ENCODE measurements at regions not wholly inside any gene's neighbourhood (a gene's known extent, or its start where the extent isn't known, plus 50 kb on each side); places are given as distances from the start of the nearest gene placed in this dataset.

DNA sequence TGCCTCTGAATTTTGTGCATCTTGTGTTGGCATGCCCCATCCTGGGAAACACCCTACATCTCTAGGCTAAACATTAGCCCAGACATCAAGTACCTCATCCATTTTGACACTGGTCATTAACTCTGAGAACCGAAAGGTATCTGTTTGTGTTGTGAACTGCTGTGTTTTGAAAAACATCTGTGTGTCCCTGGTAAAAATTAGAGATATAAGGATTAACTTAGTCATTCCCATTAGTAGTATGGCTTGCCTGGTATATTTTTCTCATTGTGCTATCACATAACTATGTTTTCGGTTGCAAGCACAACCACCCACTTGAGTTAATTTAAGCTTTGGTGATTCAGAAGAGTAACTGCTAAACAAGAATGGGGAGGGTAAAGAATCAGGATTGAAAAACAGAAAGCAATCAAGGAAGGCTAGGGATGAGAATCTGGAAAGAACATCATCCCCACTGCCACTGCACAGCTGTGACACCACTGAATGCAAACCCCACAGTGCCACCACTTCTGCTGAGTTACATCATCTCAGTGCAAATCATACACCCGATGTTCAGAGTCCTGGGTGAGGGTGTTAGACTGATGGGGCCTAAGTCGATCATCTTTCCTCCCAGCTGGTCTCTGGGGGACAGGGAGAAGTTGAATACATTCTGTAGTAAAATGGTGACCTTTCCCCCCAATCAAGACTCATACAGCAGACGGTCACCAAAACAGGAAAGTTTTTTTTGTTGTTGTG is 234.0 kb downstream of the EPHA4 start:
- ATAC-seq, result no peak
- H3K4me3 ChIP-seq, result no peak overlapping the region
- no peaks in the 10 kb centered on the region for H3K36me3 ChIP-seq
- in situ Hi-C loops (cut with MboI; ENCODE audit: low sequenced_read_pairs in 4 of 4) (no loop called here), intact Hi-C loops (cut with DNase I; ENCODE audit: low total_unique reads) (no loop called here)
- TF ChIP-seq POLR2A (IDR thresholded peaks at IDR 0.05) (no peak), CTCF (IDR thresholded peaks at IDR 0.05 in 4 of 5, conservative IDR thresholded peaks at IDR 0.05 in 1 of 5) (no peak)
- no peaks in the 10 kb centered on the region for H3K9me3 ChIP-seq
- no peaks in the 10 kb centered on the region for H3K27me3 ChIP-seq
- no peak for DNase-seq
- no peaks in the 10 kb centered on the region for H3K4me1 ChIP-seq
- no peak overlapping the region for H3K27ac ChIP-seq

- ATAC-seq (no peak), DNase-seq (no peak)
- Histone ChIP-seq H3K9me3 (no peaks in the 10 kb centered on the region), H3K27me3 (no peaks in the 10 kb centered on the region), H3K36me3 (no peaks in the 10 kb centered on the region), H3K4me1 (no peaks in the 10 kb centered on the region), H3K27ac (no peak overlapping the region), H3K4me3 (no peak overlapping the region)
- in situ Hi-C loops (cut with MboI; ENCODE audit: low sequenced_read_pairs in 4 of 4) (no loop called here), intact Hi-C loops (cut with DNase I; ENCODE audit: low total_unique reads) (no loop called here)
- TF ChIP-seq POLR2A (IDR thresholded peaks at IDR 0.05) (no peak), CTCF (IDR thresholded peaks at IDR 0.05 in 4 of 5, conservative IDR thresholded peaks at IDR 0.05 in 1 of 5) (no peak)
Observed at GRCh38 chr2:221342388-221342787, 229.7 kb downstream of the EPHA4 start.

- intact Hi-C loops (cut with DNase I; ENCODE audit: low total_unique reads), result no loop called here
- Histone ChIP-seq H3K27ac (no peak overlapping the region), H3K27me3 (no peaks in the 10 kb centered on the region), H3K4me3 (no peak overlapping the region), H3K36me3 (no peaks in the 10 kb centered on the region), H3K4me1 (no peaks in the 10 kb centered on the region), H3K9me3 (no peaks in the 10 kb centered on the region)
- no peak for ATAC-seq
- no peak for TF ChIP-seq CTCF (IDR thresholded peaks at IDR 0.05 in 4 of 5, conservative IDR thresholded peaks at IDR 0.05 in 1 of 5)
- no peak for TF ChIP-seq POLR2A (IDR thresholded peaks at IDR 0.05)
- no peak for DNase-seq
- in situ Hi-C loops (cut with MboI; ENCODE audit: low sequenced_read_pairs in 4 of 4), result no loop called here
Observed at GRCh38 chr2:221343524-221343923, 228.6 kb downstream of the EPHA4 start.

GRCh38 chr2:221345516-221345915 is 226.6 kb downstream of the EPHA4 start:
- TF ChIP-seq POLR2A (IDR thresholded peaks at IDR 0.05), result no peak
- TF ChIP-seq CTCF (IDR thresholded peaks at IDR 0.05 in 4 of 5, conservative IDR thresholded peaks at IDR 0.05 in 1 of 5), result no peak
- DNase-seq, result no peak
- ATAC-seq, result no peak
- Histone ChIP-seq H3K36me3 (no peaks in the 10 kb centered on the region), H3K9me3 (no peaks in the 10 kb centered on the region), H3K27ac (no peak overlapping the region), H3K4me1 (peaks cover 0 to 5% of the 10 kb centered on the region in 2 donors), H3K4me3 (no peak overlapping the region), H3K27me3 (no peaks in the 10 kb centered on the region)
- in situ Hi-C loops (cut with MboI; ENCODE audit: low sequenced_read_pairs in 4 of 4) (no loop called here), intact Hi-C loops (cut with DNase I; ENCODE audit: low total_unique reads) (no loop called here)

GRCh38 chr2:221346411-221346810 is 225.7 kb downstream of the EPHA4 start:
- intact Hi-C loops (cut with DNase I; ENCODE audit: low total_unique reads) (no loop called here), in situ Hi-C loops (cut with MboI; ENCODE audit: low sequenced_read_pairs in 4 of 4) (no loop called here)
- no peaks in the 10 kb centered on the region for H3K9me3 ChIP-seq
- ATAC-seq (no peak), DNase-seq (no peak)
- H3K27me3 ChIP-seq, result no peaks in the 10 kb centered on the region
- no peak overlapping the region for H3K27ac ChIP-seq
- no peaks in the 10 kb centered on the region for H3K36me3 ChIP-seq
- peaks cover 0 to 8% of the 10 kb centered on the region in 2 donors for H3K4me1 ChIP-seq
- H3K4me3 ChIP-seq, result no peak overlapping the region
- TF ChIP-seq POLR2A (IDR thresholded peaks at IDR 0.05), result no peak
- TF ChIP-seq CTCF (IDR thresholded peaks at IDR 0.05 in 4 of 5, conservative IDR thresholded peaks at IDR 0.05 in 1 of 5), result no peak

All from gastrocnemius medialis (tissue), 4 donors.